ENCODE measurements at regions not wholly inside any gene's neighbourhood (a gene's known extent, or its start where the extent isn't known, plus 50 kb on each side); places are given as distances from the start of the nearest gene placed in this dataset.

- Mint-ChIP-seq H3K4me1 (peaks cover 46 to 55% (median 52%) of the 10 kb centered on the region in 3 donors), H3K27ac (peak overlapping the region; percentile 4 to 85 (median 64)), H3K36me3 (peaks cover 0 to 2% (median 1%) of the 10 kb centered on the region in 3 donors), H3K4me3 (no peak overlapping the region), H3K27me3 (no peaks in the 10 kb centered on the region), H3K9me3 (no peaks in the 10 kb centered on the region)
- H3K4me3 ChIP-seq (ENCODE audit: low read length) = no peak overlapping the region
- H3K27me3 ChIP-seq (ENCODE audit: insufficient read depth, low read length, poor library complexity, severe bottlenecking) = no peaks in the 10 kb centered on the region
- peaks cover 33% of the 10 kb centered on the region for H3K4me1 ChIP-seq (ENCODE audit: insufficient read depth, low read length)
- ChIA-PET POLR2A (interaction anchor here (1.0 kb wide), 1 partner anchor 298 kb away, joined by 3 read pairs; the partner anchor contains the start of gene KLF6), CTCF (interaction anchor here (1.2 kb wide), 1 partner anchor 127 kb away, joined by 5 read pairs; no protein-coding TSS in a partner anchor)
- no peaks in the 10 kb centered on the region for H3K36me3 ChIP-seq (ENCODE audit: insufficient read depth, low read length)
- DNase-seq = no peak
- H3K9me3 ChIP-seq (ENCODE audit: low read length) = no peaks in the 10 kb centered on the region
- H3K27ac ChIP-seq (ENCODE audit: low read depth, low read length) = no peak overlapping the region
Measured at GRCh38 chr10:4082861-4083260, 297.9 kb upstream of the KLF6 start.

- no peak overlapping the region for H3K4me3 ChIP-seq (ENCODE audit: low read length)
- ChIA-PET POLR2A (interaction anchor here (0.7 kb wide), 2 partner anchors 303 to 311 kb away, joined by 3 to 4 read pairs; no protein-coding TSS in a partner anchor), CTCF (no interaction called here)
- Mint-ChIP-seq H3K36me3 (peaks cover 0 to 2% (median 0%) of the 10 kb centered on the region in 3 donors), H3K4me3 (peak overlapping the region in 5 of 7 donors; percentile 16 to 65 (median 46)), H3K27me3 (no peaks in the 10 kb centered on the region), H3K9me3 (no peaks in the 10 kb centered on the region), H3K27ac (peak overlapping the region; percentile 56 to 95 (median 82)), H3K4me1 (peaks cover 49 to 67% (median 64%) of the 10 kb centered on the region in 3 donors)
- H3K27ac ChIP-seq (ENCODE audit: low read depth, low read length) = no peak overlapping the region
- H3K36me3 ChIP-seq (ENCODE audit: insufficient read depth, low read length) = no peaks in the 10 kb centered on the region
- H3K4me1 ChIP-seq (ENCODE audit: insufficient read depth, low read length) = peaks cover 33% of the 10 kb centered on the region
- H3K9me3 ChIP-seq (ENCODE audit: low read length) = no peaks in the 10 kb centered on the region
- DNase-seq = no peak
- no peaks in the 10 kb centered on the region for H3K27me3 ChIP-seq (ENCODE audit: insufficient read depth, low read length, poor library complexity, severe bottlenecking)
Measured at GRCh38 chr10:4081685-4082111, 296.7 kb upstream of the KLF6 start.

- Histone ChIP-seq H3K36me3 (ENCODE audit: insufficient read depth, low read length) (no peaks in the 10 kb centered on the region), H3K4me3 (ENCODE audit: low read length) (no peak overlapping the region), H3K9me3 (ENCODE audit: low read length) (no peaks in the 10 kb centered on the region), H3K4me1 (ENCODE audit: insufficient read depth, low read length) (peaks cover 38% of the 10 kb centered on the region), H3K27me3 (ENCODE audit: insufficient read depth, low read length, poor library complexity, severe bottlenecking) (no peaks in the 10 kb centered on the region), H3K27ac (ENCODE audit: low read depth, low read length) (peak overlapping the region; percentile 26)
- POLR2A ChIA-PET = interaction anchor here (0.5 to 1.3 kb wide), 5 partner anchors 51 to 309 kb away, joined by 3 to 6 read pairs (median 5); no protein-coding TSS in a partner anchor
- Mint-ChIP-seq H3K27me3 (no peaks in the 10 kb centered on the region), H3K4me3 (peak overlapping the region; percentile 28 to 61 (median 56)), H3K36me3 (peaks cover 0 to 6% (median 5%) of the 10 kb centered on the region in 3 donors), H3K27ac (peak overlapping the region; percentile 72 to 96 (median 90)), H3K4me1 (peaks cover 57 to 81% (median 78%) of the 10 kb centered on the region in 3 donors), H3K9me3 (no peaks in the 10 kb centered on the region)
- peak in 1 of 5 donors; percentile 5 for DNase-seq
- CTCF ChIA-PET = interaction anchor here (1.2 to 1.7 kb wide), 2 partner anchors 9 to 99 kb away, joined by 3 read pairs; no protein-coding TSS in a partner anchor
Measured at GRCh38 chr10:4080225-4080805, 295.3 kb upstream of the KLF6 start.

- Histone ChIP-seq H3K36me3 (ENCODE audit: insufficient read depth, low read length) (no peaks in the 10 kb centered on the region), H3K27me3 (ENCODE audit: insufficient read depth, low read length, poor library complexity, severe bottlenecking) (no peaks in the 10 kb centered on the region), H3K9me3 (ENCODE audit: low read length) (no peaks in the 10 kb centered on the region), H3K4me1 (ENCODE audit: insufficient read depth, low read length) (peaks cover 43% of the 10 kb centered on the region), H3K27ac (ENCODE audit: low read depth, low read length) (no peak overlapping the region), H3K4me3 (ENCODE audit: low read length) (no peak overlapping the region)
- peak overlapping the region; percentile 72 to 96 (median 90) for H3K27ac Mint-ChIP-seq
- peaks cover 62 to 86% (median 83%) of the 10 kb centered on the region in 3 donors for H3K4me1 Mint-ChIP-seq
- peak overlapping the region in 6 of 7 donors; percentile 19 to 58 (median 52) for H3K4me3 Mint-ChIP-seq
- ChIA-PET CTCF (interaction anchor here (1.2 to 1.7 kb wide), 2 partner anchors 8 to 99 kb away, joined by 3 read pairs; no protein-coding TSS in a partner anchor), POLR2A (interaction anchor here (0.5 to 1.3 kb wide), 5 partner anchors 51 to 309 kb away, joined by 3 to 6 read pairs (median 5); no protein-coding TSS in a partner anchor)
- H3K9me3 Mint-ChIP-seq = no peaks in the 10 kb centered on the region
- H3K27me3 Mint-ChIP-seq = no peaks in the 10 kb centered on the region
- peaks cover 0 to 9% (median 5%) of the 10 kb centered on the region in 3 donors for H3K36me3 Mint-ChIP-seq
- DNase-seq = no peak
Measured at GRCh38 chr10:4079803-4080202, 294.8 kb upstream of the KLF6 start.

GRCh38 chr10:4077804-4078203, 292.8 kb upstream of the KLF6 start:
- H3K4me3 ChIP-seq (ENCODE audit: low read length) = no peak overlapping the region
- no peak overlapping the region for H3K27ac ChIP-seq (ENCODE audit: low read depth, low read length)
- no peak for DNase-seq
- no peaks in the 10 kb centered on the region for H3K27me3 Mint-ChIP-seq
- H3K9me3 Mint-ChIP-seq = no peaks in the 10 kb centered on the region
- no peaks in the 10 kb centered on the region for H3K9me3 ChIP-seq (ENCODE audit: low read length)
- H3K27me3 ChIP-seq (ENCODE audit: insufficient read depth, low read length, poor library complexity, severe bottlenecking) = no peaks in the 10 kb centered on the region
- H3K27ac Mint-ChIP-seq = peak overlapping the region in 4 of 8 donors; percentile 29 to 86 (median 68)
- H3K4me3 Mint-ChIP-seq = peak overlapping the region in 1 of 7 donors; percentile 10
- ChIA-PET POLR2A (no interaction called here), CTCF (no interaction called here)
- peaks cover 56% of the 10 kb centered on the region for H3K4me1 ChIP-seq (ENCODE audit: insufficient read depth, low read length)
- H3K36me3 ChIP-seq (ENCODE audit: insufficient read depth, low read length) = no peaks in the 10 kb centered on the region
- peaks cover 64 to 93% (median 91%) of the 10 kb centered on the region in 3 donors for H3K4me1 Mint-ChIP-seq
- peaks cover 0 to 18% (median 5%) of the 10 kb centered on the region in 3 donors for H3K36me3 Mint-ChIP-seq

- H3K4me1 Mint-ChIP-seq = peaks cover 59 to 89% (median 85%) of the 10 kb centered on the region in 3 donors
- H3K27ac Mint-ChIP-seq = peak overlapping the region; percentile 31 to 86 (median 54)
- H3K27me3 Mint-ChIP-seq = no peaks in the 10 kb centered on the region
- H3K27ac ChIP-seq (ENCODE audit: low read depth, low read length) = no peak overlapping the region
- DNase-seq = no peak
- no peaks in the 10 kb centered on the region for H3K27me3 ChIP-seq (ENCODE audit: insufficient read depth, low read length, poor library complexity, severe bottlenecking)
- no peak overlapping the region for H3K4me3 Mint-ChIP-seq
- H3K4me3 ChIP-seq (ENCODE audit: low read length) = no peak overlapping the region
- H3K9me3 Mint-ChIP-seq = no peaks in the 10 kb centered on the region
- no peaks in the 10 kb centered on the region for H3K9me3 ChIP-seq (ENCODE audit: low read length)
- H3K36me3 ChIP-seq (ENCODE audit: insufficient read depth, low read length) = no peaks in the 10 kb centered on the region
- CTCF ChIA-PET = no interaction called here
- H3K36me3 Mint-ChIP-seq = peaks cover 0 to 19% (median 5%) of the 10 kb centered on the region in 3 donors
- POLR2A ChIA-PET = interaction anchor here (1.1 kb wide), 1 partner anchor 292 kb away, joined by 3 read pairs; the partner anchor contains the start of gene KLF6
- peaks cover 56% of the 10 kb centered on the region for H3K4me1 ChIP-seq (ENCODE audit: insufficient read depth, low read length)
Measured at GRCh38 chr10:4076983-4077382, 292.0 kb upstream of the KLF6 start.

GRCh38 chr10:4075443-4075842, 290.4 kb upstream of the KLF6 start:
- DNase-seq = no peak
- Histone ChIP-seq H3K36me3 (ENCODE audit: insufficient read depth, low read length) (no peaks in the 10 kb centered on the region), H3K4me1 (ENCODE audit: insufficient read depth, low read length) (peaks cover 42% of the 10 kb centered on the region), H3K4me3 (ENCODE audit: low read length) (no peak overlapping the region), H3K9me3 (ENCODE audit: low read length) (no peaks in the 10 kb centered on the region), H3K27ac (ENCODE audit: low read depth, low read length) (no peak overlapping the region), H3K27me3 (ENCODE audit: insufficient read depth, low read length, poor library complexity, severe bottlenecking) (no peaks in the 10 kb centered on the region)
- Mint-ChIP-seq H3K4me3 (peak overlapping the region; percentile 14 to 88 (median 74)), H3K27ac (peak overlapping the region; percentile 68 to 98 (median 86)), H3K9me3 (no peaks in the 10 kb centered on the region), H3K4me1 (peaks cover 46 to 74% (median 70%) of the 10 kb centered on the region in 3 donors), H3K27me3 (peaks cover 0 to 1% of the 10 kb centered on the region in 2 donors), H3K36me3 (peaks cover 0 to 19% (median 4%) of the 10 kb centered on the region in 3 donors)
- CTCF ChIA-PET = interaction anchor here (0.9 kb wide), 1 partner anchor 16 kb away, joined by 3 read pairs; no protein-coding TSS in a partner anchor
- POLR2A ChIA-PET = no interaction called here

Data from CD8-positive, alpha-beta memory T cell (primary cell).